ENCODE measurements at regions not wholly inside any gene's neighbourhood (a gene's known extent, or its start where the extent isn't known, plus 50 kb on each side); places are given as distances from the start of the nearest gene placed in this dataset.

GRCh38 chr2:221816566-221816965 lies 244.5 kb upstream of the EPHA4 start:
- CTCF ChIA-PET, result no interaction called here

GRCh38 chr2:221810650-221811049 lies 238.5 kb upstream of the EPHA4 start:
- no peaks in the 10 kb centered on the region for H3K27me3 Mint-ChIP-seq
- no peaks in the 10 kb centered on the region for H3K4me1 Mint-ChIP-seq
- H3K4me3 Mint-ChIP-seq, result no peak overlapping the region
- no peak overlapping the region for H3K4me3 ChIP-seq (ENCODE audit: low read length)
- H3K27ac ChIP-seq (ENCODE audit: low read depth, low read length), result no peak overlapping the region
- no peaks in the 10 kb centered on the region for H3K9me3 ChIP-seq (ENCODE audit: control insufficient read depth in 2 of 3, low read length in 3 of 3)
- intact Hi-C loops (cut with micrococcal nuclease), result no loop called here
- CTCF ChIA-PET, result no interaction called here
- DNase-seq, result no peak
- no peak for ATAC-seq
- H3K27me3 ChIP-seq (ENCODE audit: control insufficient read depth in 2 of 2, insufficient read depth in 2 of 2, low read length in 2 of 2), result no peaks in the 10 kb centered on the region
- POLR2A ChIA-PET, result no interaction called here
- H3K9me3 Mint-ChIP-seq, result peaks cover 0 to 9% (median 0%) of the 10 kb centered on the region in 11 donors
- H3K27ac Mint-ChIP-seq, result no peak overlapping the region
- H3K4me1 ChIP-seq (ENCODE audit: control insufficient read depth in 2 of 2, insufficient read depth in 2 of 2, low read length in 2 of 2), result no peaks in the 10 kb centered on the region
- H3K36me3 ChIP-seq (ENCODE audit: control insufficient read depth in 2 of 3, insufficient read depth in 3 of 3, low read length in 3 of 3), result no peaks in the 10 kb centered on the region
- no peaks in the 10 kb centered on the region for H3K36me3 Mint-ChIP-seq

More at GRCh38 chr2:221816566-221816965, 244.5 kb upstream of the EPHA4 start:
- H3K27me3 Mint-ChIP-seq, result peaks cover 0 to 17% (median 0%) of the 10 kb centered on the region in 5 donors
- Histone ChIP-seq H3K27me3 (ENCODE audit: control insufficient read depth in 2 of 2, insufficient read depth in 2 of 2, low read length in 2 of 2) (no peaks in the 10 kb centered on the region), H3K4me3 (ENCODE audit: low read length) (no peak overlapping the region), H3K9me3 (ENCODE audit: control insufficient read depth in 2 of 3, low read length in 3 of 3) (no peaks in the 10 kb centered on the region), H3K27ac (ENCODE audit: low read depth, low read length) (no peak overlapping the region), H3K4me1 (ENCODE audit: control insufficient read depth in 2 of 2, insufficient read depth in 2 of 2, low read length in 2 of 2) (no peaks in the 10 kb centered on the region), H3K36me3 (ENCODE audit: control insufficient read depth in 2 of 3, insufficient read depth in 3 of 3, low read length in 3 of 3) (no peaks in the 10 kb centered on the region)
- no peaks in the 10 kb centered on the region for H3K4me1 Mint-ChIP-seq
- no peak overlapping the region for H3K27ac Mint-ChIP-seq
- H3K36me3 Mint-ChIP-seq, result no peaks in the 10 kb centered on the region
- ATAC-seq, result no peak
- POLR2A ChIA-PET, result no interaction called here
- intact Hi-C loops (cut with micrococcal nuclease), result no loop called here
- H3K4me3 Mint-ChIP-seq, result no peak overlapping the region
- DNase-seq, result no peak
- H3K9me3 Mint-ChIP-seq, result peaks cover 0 to 13% (median 3%) of the 10 kb centered on the region in 11 donors

- H3K27me3 ChIP-seq (ENCODE audit: control insufficient read depth in 2 of 2, insufficient read depth in 2 of 2, low read length in 2 of 2), result no peaks in the 10 kb centered on the region
- Mint-ChIP-seq H3K4me3 (no peak overlapping the region), H3K36me3 (no peaks in the 10 kb centered on the region), H3K9me3 (peaks cover 0 to 9% (median under 1%) of the 10 kb centered on the region in 11 donors), H3K27ac (no peak overlapping the region), H3K27me3 (no peaks in the 10 kb centered on the region), H3K4me1 (no peaks in the 10 kb centered on the region)
- intact Hi-C loops (cut with micrococcal nuclease), result no loop called here
- CTCF ChIA-PET, result no interaction called here
- POLR2A ChIA-PET, result no interaction called here
- no peaks in the 10 kb centered on the region for H3K9me3 ChIP-seq (ENCODE audit: control insufficient read depth in 2 of 3, low read length in 3 of 3)
- no peak overlapping the region for H3K4me3 ChIP-seq (ENCODE audit: low read length)
- ATAC-seq (no peak), DNase-seq (no peak)
- no peaks in the 10 kb centered on the region for H3K4me1 ChIP-seq (ENCODE audit: control insufficient read depth in 2 of 2, insufficient read depth in 2 of 2, low read length in 2 of 2)
- H3K27ac ChIP-seq (ENCODE audit: low read depth, low read length), result no peak overlapping the region
- no peaks in the 10 kb centered on the region for H3K36me3 ChIP-seq (ENCODE audit: control insufficient read depth in 2 of 3, insufficient read depth in 3 of 3, low read length in 3 of 3)
Observed at GRCh38 chr2:221810245-221810644, 238.1 kb upstream of the EPHA4 start.

- Histone ChIP-seq H3K27ac (ENCODE audit: low read depth, low read length) (no peak overlapping the region), H3K4me1 (ENCODE audit: control insufficient read depth in 2 of 2, insufficient read depth in 2 of 2, low read length in 2 of 2) (no peaks in the 10 kb centered on the region), H3K27me3 (ENCODE audit: control insufficient read depth in 2 of 2, insufficient read depth in 2 of 2, low read length in 2 of 2) (no peaks in the 10 kb centered on the region), H3K4me3 (ENCODE audit: low read length) (no peak overlapping the region), H3K9me3 (ENCODE audit: control insufficient read depth in 2 of 3, low read length in 3 of 3) (no peaks in the 10 kb centered on the region), H3K36me3 (ENCODE audit: control insufficient read depth in 2 of 3, insufficient read depth in 3 of 3, low read length in 3 of 3) (no peaks in the 10 kb centered on the region)
- ATAC-seq (no peak), DNase-seq (no peak)
- Mint-ChIP-seq H3K4me1 (no peaks in the 10 kb centered on the region), H3K27me3 (peaks cover 0 to 7% (median 0%) of the 10 kb centered on the region in 5 donors), H3K27ac (no peak overlapping the region), H3K36me3 (no peaks in the 10 kb centered on the region), H3K9me3 (peaks cover 0 to 8% (median 3%) of the 10 kb centered on the region in 11 donors), H3K4me3 (no peak overlapping the region)
- intact Hi-C loops (cut with micrococcal nuclease), result no loop called here
- ChIA-PET CTCF (no interaction called here), POLR2A (no interaction called here)
Observed at GRCh38 chr2:221808488-221808887, 236.4 kb upstream of the EPHA4 start.

- intact Hi-C loops (cut with micrococcal nuclease), result no loop called here
- POLR2A ChIA-PET, result no interaction called here
- DNase-seq (no peak), ATAC-seq (no peak)
- CTCF ChIA-PET, result no interaction called here
- Histone ChIP-seq H3K9me3 (ENCODE audit: control insufficient read depth in 2 of 3, low read length in 3 of 3) (no peaks in the 10 kb centered on the region), H3K4me3 (ENCODE audit: low read length) (no peak overlapping the region), H3K36me3 (ENCODE audit: control insufficient read depth in 2 of 3, insufficient read depth in 3 of 3, low read length in 3 of 3) (no peaks in the 10 kb centered on the region), H3K27me3 (ENCODE audit: control insufficient read depth in 2 of 2, insufficient read depth in 2 of 2, low read length in 2 of 2) (no peaks in the 10 kb centered on the region), H3K27ac (ENCODE audit: low read depth, low read length) (no peak overlapping the region), H3K4me1 (ENCODE audit: control insufficient read depth in 2 of 2, insufficient read depth in 2 of 2, low read length in 2 of 2) (no peaks in the 10 kb centered on the region)
- H3K9me3 Mint-ChIP-seq, result peaks cover 0 to 8% (median 1%) of the 10 kb centered on the region in 11 donors
- H3K27me3 Mint-ChIP-seq, result peaks cover 0 to 7% (median 0%) of the 10 kb centered on the region in 5 donors
- no peak overlapping the region for H3K4me3 Mint-ChIP-seq
- no peaks in the 10 kb centered on the region for H3K4me1 Mint-ChIP-seq
- no peak overlapping the region for H3K27ac Mint-ChIP-seq
- no peaks in the 10 kb centered on the region for H3K36me3 Mint-ChIP-seq
Observed at GRCh38 chr2:221807706-221808105, 235.6 kb upstream of the EPHA4 start.

GRCh38 chr2:221802089-221802488 lies 230.0 kb upstream of the EPHA4 start:
- no peak overlapping the region for H3K27ac Mint-ChIP-seq
- POLR2A ChIA-PET, result no interaction called here
- Histone ChIP-seq H3K27me3 (ENCODE audit: control insufficient read depth in 2 of 2, insufficient read depth in 2 of 2, low read length in 2 of 2) (no peaks in the 10 kb centered on the region), H3K9me3 (ENCODE audit: control insufficient read depth in 2 of 3, low read length in 3 of 3) (no peaks in the 10 kb centered on the region), H3K36me3 (ENCODE audit: control insufficient read depth in 2 of 3, insufficient read depth in 3 of 3, low read length in 3 of 3) (no peaks in the 10 kb centered on the region), H3K4me1 (ENCODE audit: control insufficient read depth in 2 of 2, insufficient read depth in 2 of 2, low read length in 2 of 2) (no peaks in the 10 kb centered on the region), H3K4me3 (ENCODE audit: low read length) (no peak overlapping the region), H3K27ac (ENCODE audit: low read depth, low read length) (no peak overlapping the region)
- peaks cover 0 to 7% (median 0%) of the 10 kb centered on the region in 5 donors for H3K27me3 Mint-ChIP-seq
- intact Hi-C loops (cut with micrococcal nuclease), result no loop called here
- H3K4me3 Mint-ChIP-seq, result no peak overlapping the region
- CTCF ChIA-PET, result no interaction called here
- H3K9me3 Mint-ChIP-seq, result peaks cover 0 to 13% (median 5%) of the 10 kb centered on the region in 11 donors
- ATAC-seq (no peak), DNase-seq (no peak)
- no peaks in the 10 kb centered on the region for H3K4me1 Mint-ChIP-seq
- no peaks in the 10 kb centered on the region for H3K36me3 Mint-ChIP-seq

GRCh38 chr2:221792971-221793521 lies 220.9 kb upstream of the EPHA4 start:
- Histone ChIP-seq H3K36me3 (ENCODE audit: control insufficient read depth in 2 of 3, insufficient read depth in 3 of 3, low read length in 3 of 3) (no peaks in the 10 kb centered on the region), H3K27ac (ENCODE audit: low read depth, low read length) (no peak overlapping the region), H3K27me3 (ENCODE audit: control insufficient read depth in 2 of 2, insufficient read depth in 2 of 2, low read length in 2 of 2) (no peaks in the 10 kb centered on the region), H3K4me1 (ENCODE audit: control insufficient read depth in 2 of 2, insufficient read depth in 2 of 2, low read length in 2 of 2) (no peaks in the 10 kb centered on the region), H3K4me3 (ENCODE audit: low read length) (no peak overlapping the region), H3K9me3 (ENCODE audit: control insufficient read depth in 2 of 3, low read length in 3 of 3) (no peaks in the 10 kb centered on the region)
- Mint-ChIP-seq H3K27ac (no peak overlapping the region), H3K4me1 (no peaks in the 10 kb centered on the region), H3K27me3 (peaks cover 0 to 11% (median 0%) of the 10 kb centered on the region in 5 donors), H3K36me3 (no peaks in the 10 kb centered on the region), H3K9me3 (peaks cover 0 to 19% (median 5%) of the 10 kb centered on the region in 11 donors), H3K4me3 (no peak overlapping the region)
- ChIA-PET CTCF (no interaction called here), POLR2A (no interaction called here)
- ATAC-seq, result no peak
- intact Hi-C loops (cut with micrococcal nuclease), result no loop called here
- no peak for DNase-seq
